ENCODE measurements at regions not wholly inside any gene's neighbourhood (a gene's known extent, or its start where the extent isn't known, plus 50 kb on each side); places are given as distances from the start of the nearest gene placed in this dataset.

- TF ChIP-seq ZNF532 (CRISPR knock-in tag; IDR thresholded peaks at IDR 0.05; ENCODE audit: borderline replicate concordance): no peak
These were observed 821.3 kb upstream of the TYRP1 start (continued) for GRCh38 chr9:11871852-11872251.

- ChIA-PET POLR2A (no interaction called here), CTCF (no interaction called here)
- Mint-ChIP-seq H3K36me3 (no peaks in the 10 kb centered on the region), H3K27ac (no peak overlapping the region), H3K9me3 (no peaks in the 10 kb centered on the region), H3K27me3 (ENCODE audit: low read depth) (no peaks in the 10 kb centered on the region), H3K4me3 (no peak overlapping the region), H3K4me1 (peaks cover 16% of the 10 kb centered on the region)
- ATAC-seq: no peak
- no peak for TF ChIP-seq ATF1 (CRISPR knock-in tag; IDR thresholded peaks at IDR 0.05)
- no peak for DNase-seq (ENCODE audit: low spot score)
These were observed 820.7 kb upstream of the TYRP1 start for GRCh38 chr9:11872471-11872870.

- Mint-ChIP-seq H3K4me3 (no peak overlapping the region), H3K27ac (no peak overlapping the region)
- TF ChIP-seq ATF2 (CRISPR knock-in tag; IDR thresholded peaks at IDR 0.05; ENCODE audit: borderline replicate concordance, low read depth): no peak
- no peak for TF ChIP-seq ZNF396 (CRISPR knock-in tag; IDR thresholded peaks at IDR 0.05; ENCODE audit: borderline replicate concordance)
- TF ChIP-seq AFF4 (CRISPR knock-in tag; IDR thresholded peaks at IDR 0.05; ENCODE audit: borderline replicate concordance): no peak
- no peak for TF ChIP-seq ZNF219 (CRISPR knock-in tag; IDR thresholded peaks at IDR 0.05; ENCODE audit: borderline replicate concordance)
- no peak for TF ChIP-seq SP1 (CRISPR knock-in tag; conservative IDR thresholded peaks at IDR 0.05)
- TF ChIP-seq FOXP1 (CRISPR knock-in tag; IDR thresholded peaks at IDR 0.05; ENCODE audit: borderline replicate concordance): no peak
- no peak for TF ChIP-seq SMAD3 (CRISPR knock-in tag; IDR thresholded peaks at IDR 0.05; ENCODE audit: borderline replicate concordance)
- no peak for TF ChIP-seq RORB (CRISPR knock-in tag; IDR thresholded peaks at IDR 0.05)
- no peak for TF ChIP-seq ETV6 (CRISPR knock-in tag; IDR thresholded peaks at IDR 0.05)
- TF ChIP-seq CBFB (CRISPR knock-in tag; IDR thresholded peaks at IDR 0.05; ENCODE audit: low read depth): no peak
- no peak for TF ChIP-seq STAT6 (CRISPR knock-in tag; conservative IDR thresholded peaks at IDR 0.05; ENCODE audit: low read depth)
- TF ChIP-seq ZNF425 (CRISPR knock-in tag; conservative IDR thresholded peaks at IDR 0.05): no peak
- TF ChIP-seq JAZF1 (CRISPR knock-in tag; IDR thresholded peaks at IDR 0.05): no peak
These were observed 818.8 kb upstream of the TYRP1 start for GRCh38 chr9:11874414-11874813.

More at GRCh38 chr9:11874414-11874813, 818.8 kb upstream of the TYRP1 start:
- CTCF ChIA-PET: no interaction called here
- ATAC-seq (peak; percentile 73), DNase-seq (ENCODE audit: low spot score) (no peak)
- Mint-ChIP-seq H3K9me3 (no peaks in the 10 kb centered on the region), H3K36me3 (no peaks in the 10 kb centered on the region), H3K27me3 (ENCODE audit: low read depth) (no peaks in the 10 kb centered on the region), H3K4me1 (peaks cover 13% of the 10 kb centered on the region)
- POLR2A ChIA-PET: no interaction called here
